Activated T-cell treated with anti-CD3 and anti-CD28 coated beads, Interleukin-2, amount 50 U/mL, for 24 hours (primary cell): ENCODE measurements at regions not wholly inside any gene's neighbourhood (a gene's known extent, or its start where the extent isn't known, plus 50 kb on each side); places are given as distances from the start of the nearest gene placed in this dataset.
"Not testable (repeated sequence)": the region's sequence is repeated elsewhere in the genome, so short reads cannot be mapped to it uniquely, and the experiment has no call there.

ENCODE experiments used
- DNase-seq: peaks from one replicate; pipeline ENCODE4 v3.0.0-alpha.2; 2020
- H3K27ac Mint-ChIP-seq: 2 replicates; pipeline ENCODE4 v1.8.0; 2020; ENCODE audit warnings: mild to moderate bottlenecking, mixed read lengths
- H3K27me3 Mint-ChIP-seq: 2 replicates; pipeline ENCODE4 v1.8.0; 2020; ENCODE audit warnings: mixed read lengths
- H3K36me3 Mint-ChIP-seq: 2 replicates; pipeline ENCODE4 v1.8.0; 2020; ENCODE audit warnings: low read depth, mixed read lengths
- H3K4me1 Mint-ChIP-seq: 2 replicates; pipeline ENCODE4 v1.8.0; 2020; ENCODE audit warnings: low read depth, mixed read lengths
- H3K4me3 Mint-ChIP-seq: 2 replicates; pipeline ENCODE4 v1.8.0; 2020; ENCODE audit warnings: mild to moderate bottlenecking, moderate library complexity, mixed read lengths
- H3K9me3 Mint-ChIP-seq: 2 replicates; pipeline ENCODE4 v1.8.0; 2020; ENCODE audit warnings: mixed read lengths

- H3K4me3 Mint-ChIP-seq, H3K36me3 Mint-ChIP-seq, H3K9me3 Mint-ChIP-seq, H3K27me3 Mint-ChIP-seq, H3K4me1 Mint-ChIP-seq, H3K27ac Mint-ChIP-seq: not testable (repeated sequence)
- DNase-seq, result peak; percentile 22
These were observed 89.4 kb upstream of the GOLGA6L1 start for GRCh38 chr15:23225756-23226729.

DNA sequence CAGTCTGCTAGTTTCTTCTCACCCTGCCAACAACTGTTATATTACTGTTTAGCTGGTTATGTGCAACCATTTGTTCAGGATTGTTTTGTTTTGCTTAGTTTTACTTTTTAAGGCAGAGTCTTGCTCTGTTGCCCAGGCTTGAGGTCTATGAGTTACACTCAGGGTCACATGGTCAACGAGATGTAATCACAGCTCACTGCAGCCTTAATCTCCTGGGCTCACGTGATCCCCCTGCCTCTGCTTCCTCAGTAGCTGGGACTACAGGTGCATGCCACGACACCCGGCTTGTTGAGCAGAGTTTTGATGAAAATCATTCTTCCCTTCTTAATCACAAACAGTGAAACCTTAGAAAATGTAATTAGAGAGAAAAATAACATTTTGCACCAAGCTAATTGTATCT is 72.8 kb upstream of the GOLGA6L1 start:
- H3K9me3 Mint-ChIP-seq, H3K27ac Mint-ChIP-seq, H3K36me3 Mint-ChIP-seq, H3K27me3 Mint-ChIP-seq, DNase-seq, H3K4me3 Mint-ChIP-seq, H3K4me1 Mint-ChIP-seq: not testable (repeated sequence)

GRCh38 chr15:23199811-23200465 is 63.3 kb upstream of the GOLGA6L1 start:
- H3K27me3 Mint-ChIP-seq, H3K4me3 Mint-ChIP-seq, H3K27ac Mint-ChIP-seq, H3K4me1 Mint-ChIP-seq, H3K9me3 Mint-ChIP-seq, H3K36me3 Mint-ChIP-seq, DNase-seq: not testable (repeated sequence)

GRCh38 chr15:23198375-23198774 is 61.8 kb upstream of the GOLGA6L1 start:
- not testable (repeated sequence) for H3K4me1 Mint-ChIP-seq, DNase-seq, H3K27ac Mint-ChIP-seq, H3K36me3 Mint-ChIP-seq, H3K9me3 Mint-ChIP-seq, H3K27me3 Mint-ChIP-seq, H3K4me3 Mint-ChIP-seq

DNA sequence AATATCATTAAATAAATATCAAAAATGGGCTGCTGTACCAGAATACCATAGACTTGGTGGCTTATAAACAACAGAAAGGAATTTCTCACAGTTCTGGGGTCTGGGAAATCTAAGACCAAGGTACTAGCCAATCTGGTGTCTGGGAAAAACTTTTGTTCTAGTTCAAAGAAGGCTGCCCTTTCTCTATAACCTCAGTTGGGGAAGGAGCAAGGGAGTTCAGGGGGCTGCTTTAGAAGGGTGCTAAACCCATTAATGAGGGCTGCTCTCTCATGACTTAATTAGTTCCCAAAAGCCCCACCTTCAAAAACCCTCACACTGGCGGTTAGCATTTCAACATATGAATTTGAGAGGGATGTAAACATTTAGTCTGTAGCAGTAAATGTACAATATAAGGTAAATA is 55.7 kb upstream of the GOLGA6L1 start:
- H3K4me3 Mint-ChIP-seq, H3K36me3 Mint-ChIP-seq, H3K9me3 Mint-ChIP-seq, H3K27me3 Mint-ChIP-seq, DNase-seq, H3K4me1 Mint-ChIP-seq, H3K27ac Mint-ChIP-seq: not testable (repeated sequence)
